Loucy (cell line): ENCODE measurements at regions not wholly inside any gene's neighbourhood (a gene's known extent, or its start where the extent isn't known, plus 50 kb on each side); places are given as distances from the start of the nearest gene placed in this dataset.

Source experiments
- H2AFZ ChIP-seq: fragments of 200-600 bp; sonication (generic); 2 replicates; pipeline ENCODE4 v1.6.0; 2016; ENCODE audit warnings: antibody characterized with exemption, mild to moderate bottlenecking, low read length, moderate library complexity
- H3F3A ChIP-seq: fragments of 200-600 bp; 2 replicates; pipeline ENCODE4 v1.6.0; 2016; ENCODE audit warnings: antibody characterized with exemption, low read depth, mild to moderate bottlenecking
- H3K27me3 ChIP-seq: fragments of 200-600 bp; sonication (generic); 2 replicates; pipeline ENCODE4 v1.6.1; 2014; ENCODE audit warnings: low read length, mild to moderate bottlenecking; ENCODE audit not compliant: insufficient read depth, poor library complexity, severe bottlenecking
- H3K36me3 ChIP-seq: fragments of 200-600 bp; sonication (generic); 2 replicates; pipeline ENCODE4 v1.6.1; 2016; ENCODE audit warnings: low read length; ENCODE audit not compliant: insufficient read depth
- H3K4me1 ChIP-seq: fragments of 200-600 bp; sonication (generic); 2 replicates; pipeline ENCODE4 v1.5.1; 2014; ENCODE audit warnings: low read length, mild to moderate bottlenecking; ENCODE audit not compliant: insufficient read depth, poor library complexity, severe bottlenecking
- H3K4me2 ChIP-seq: fragments of 200-600 bp; sonication (generic); 2 replicates; pipeline ENCODE4 v1.6.0; 2014; ENCODE audit warnings: antibody characterized with exemption, low read length, low read depth, mild to moderate bottlenecking; ENCODE audit not compliant: poor library complexity, severe bottlenecking
- H3K4me3 ChIP-seq: fragments of 200-600 bp; sonication (generic); 2 replicates; pipeline ENCODE4 v1.5.1; 2014; ENCODE audit warnings: low read length, mild to moderate bottlenecking, mixed read lengths; ENCODE audit not compliant: poor library complexity, severe bottlenecking
- H3K79me2 ChIP-seq: fragments of 200-600 bp; sonication (generic); 2 replicates; pipeline ENCODE4 v1.6.1; 2014; ENCODE audit warnings: low read length; ENCODE audit not compliant: insufficient read depth
- H3K9ac ChIP-seq: fragments of 200-600 bp; sonication (generic); 2 replicates; pipeline ENCODE4 v1.6.0; 2014; ENCODE audit warnings: mild to moderate bottlenecking, low read depth, low read length, moderate library complexity; ENCODE audit not compliant: poor library complexity, severe bottlenecking
- H3K9me2 ChIP-seq: fragments of 200-600 bp; sonication (generic); replicated peaks from 2 replicates; pipeline ENCODE4 v1.6.1; 2016; ENCODE audit warnings: low read depth, low read length, mixed read lengths
- H3K9me3 ChIP-seq: fragments of 200-600 bp; sonication (generic); 2 replicates; pipeline ENCODE4 v1.6.1; 2014; ENCODE audit warnings: mild to moderate bottlenecking, antibody characterized with exemption, low read length, low read depth; ENCODE audit not compliant: insufficient read depth
- H4K20me1 ChIP-seq: fragments of 200-600 bp; sonication (generic); 2 replicates; pipeline ENCODE4 v1.6.0; 2014; ENCODE audit warnings: antibody characterized with exemption, low read length, mild to moderate bottlenecking; ENCODE audit not compliant: insufficient read depth, poor library complexity, severe bottlenecking
- EZH2phosphoT487 ChIP-seq: fragments of 200-600 bp; IDR thresholded peaks from 2 replicates; pipeline ENCODE4 v1.6.1; 2018; ENCODE audit warnings: antibody characterized with exemption, mild to moderate bottlenecking, moderate library complexity, borderline replicate concordance
- TF ChIP-seq, protein P1 (sequence below): fragments of 200-600 bp; sonication (generic); conservative IDR thresholded peaks from 2 replicates; pipeline ENCODE4 v1.5.1; 2014; ENCODE audit warnings: mild to moderate bottlenecking, antibody characterized with exemption, low read length

DNA sequence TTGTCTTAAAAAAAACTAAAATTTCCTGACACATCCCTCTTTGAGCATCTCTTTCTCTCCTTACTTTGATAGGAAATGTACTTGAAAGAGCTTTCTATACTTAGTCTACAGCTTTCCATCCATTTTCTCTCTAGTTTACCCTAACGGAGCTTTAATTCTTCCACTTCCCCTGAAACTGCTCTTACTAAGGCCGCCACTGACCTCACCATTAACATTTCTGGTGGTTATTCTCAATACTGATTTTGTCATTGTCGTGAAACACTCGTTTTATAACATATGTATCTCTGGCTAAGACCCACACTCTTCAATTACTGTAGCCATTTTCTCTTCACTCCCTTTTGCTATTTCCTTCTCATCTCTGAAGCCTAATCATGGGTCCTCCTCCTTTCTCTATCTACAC, 262.0 kb upstream of the FERD3L start:
- no peaks in the 10 kb centered on the region for H3K9me3 ChIP-seq

DNA sequence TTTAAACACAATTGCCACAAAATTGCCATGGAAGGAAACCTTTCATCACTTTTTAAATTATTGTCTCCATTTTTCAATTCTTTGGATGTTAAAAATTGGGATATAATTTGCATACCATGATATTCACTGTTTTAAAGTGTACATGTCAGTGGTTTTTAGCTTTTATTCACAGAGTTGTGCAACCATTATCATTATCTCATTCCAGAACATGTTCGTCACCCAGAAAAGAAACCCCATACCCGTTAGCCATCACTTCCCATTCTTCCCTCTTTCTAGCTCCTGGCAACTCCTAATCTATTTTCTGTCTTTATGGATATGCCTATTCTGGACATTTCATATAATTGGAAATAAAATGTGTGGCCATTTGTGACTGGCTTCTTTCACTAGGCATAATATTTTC, 260.3 kb upstream of the FERD3L start:
- Histone ChIP-seq H3K4me3 (peak overlapping the region; percentile 56), H3K79me2 (no peaks in the 10 kb centered on the region), H4K20me1 (no peaks in the 10 kb centered on the region), H3K9me3 (no peaks in the 10 kb centered on the region), H2AFZ (no peak overlapping the region), H3K9me2 (no peaks in the 10 kb centered on the region), H3K4me1 (peaks cover 65% of the 10 kb centered on the region), H3K27me3 (no peaks in the 10 kb centered on the region), H3K4me2 (peak overlapping the region; percentile 70), H3K36me3 (no peaks in the 10 kb centered on the region), H3F3A (0 out of 2 replicates have a peak, but pooled peaks cover 3% of the 10 kb centered on the region), H3K9ac (peak overlapping the region; percentile 48)
- TF ChIP-seq, protein P1, sequence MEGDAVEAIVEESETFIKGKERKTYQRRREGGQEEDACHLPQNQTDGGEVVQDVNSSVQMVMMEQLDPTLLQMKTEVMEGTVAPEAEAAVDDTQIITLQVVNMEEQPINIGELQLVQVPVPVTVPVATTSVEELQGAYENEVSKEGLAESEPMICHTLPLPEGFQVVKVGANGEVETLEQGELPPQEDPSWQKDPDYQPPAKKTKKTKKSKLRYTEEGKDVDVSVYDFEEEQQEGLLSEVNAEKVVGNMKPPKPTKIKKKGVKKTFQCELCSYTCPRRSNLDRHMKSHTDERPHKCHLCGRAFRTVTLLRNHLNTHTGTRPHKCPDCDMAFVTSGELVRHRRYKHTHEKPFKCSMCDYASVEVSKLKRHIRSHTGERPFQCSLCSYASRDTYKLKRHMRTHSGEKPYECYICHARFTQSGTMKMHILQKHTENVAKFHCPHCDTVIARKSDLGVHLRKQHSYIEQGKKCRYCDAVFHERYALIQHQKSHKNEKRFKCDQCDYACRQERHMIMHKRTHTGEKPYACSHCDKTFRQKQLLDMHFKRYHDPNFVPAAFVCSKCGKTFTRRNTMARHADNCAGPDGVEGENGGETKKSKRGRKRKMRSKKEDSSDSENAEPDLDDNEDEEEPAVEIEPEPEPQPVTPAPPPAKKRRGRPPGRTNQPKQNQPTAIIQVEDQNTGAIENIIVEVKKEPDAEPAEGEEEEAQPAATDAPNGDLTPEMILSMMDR: no peak
- no peak for TF ChIP-seq EZH2phosphoT487

More for the DNA sequence above, 262.0 kb upstream of the FERD3L start:
- H3K4me3 ChIP-seq: no peak overlapping the region
- no peaks in the 10 kb centered on the region for H4K20me1 ChIP-seq
- no peak overlapping the region for H3K9ac ChIP-seq
- no peaks in the 10 kb centered on the region for H3K27me3 ChIP-seq
- no peak overlapping the region for H3K4me2 ChIP-seq
- H3K4me1 ChIP-seq: peaks cover 49% of the 10 kb centered on the region
- H3K9me2 ChIP-seq: no peaks in the 10 kb centered on the region
- TF ChIP-seq EZH2phosphoT487: no peak
- TF ChIP-seq, protein P1: no peak
- H3K36me3 ChIP-seq: no peaks in the 10 kb centered on the region
- no peaks in the 10 kb centered on the region for H3K79me2 ChIP-seq
- H2AFZ ChIP-seq: no peak overlapping the region
- H3F3A ChIP-seq: 0 out of 2 replicates have a peak, but pooled peaks cover 3% of the 10 kb centered on the region

DNA sequence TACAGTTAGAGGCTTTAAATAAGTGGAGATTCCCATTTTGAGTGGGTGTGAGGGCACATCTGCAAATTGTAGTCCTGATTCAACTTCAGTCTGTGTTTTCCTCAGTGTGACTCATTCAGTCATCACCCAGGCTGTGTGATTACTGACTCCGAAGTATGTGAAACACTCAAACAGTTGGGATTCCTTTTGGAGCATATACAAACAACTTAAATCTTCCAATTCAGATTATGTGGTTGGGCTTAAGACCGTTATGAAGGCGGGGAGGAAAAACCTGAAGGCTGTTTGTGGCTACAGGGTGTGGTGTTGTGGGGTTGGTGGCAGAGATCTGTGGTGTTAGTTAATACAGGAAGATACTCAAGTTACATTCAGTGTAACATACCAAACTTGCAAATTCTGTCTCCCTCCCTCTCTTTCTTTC, 259.7 kb upstream of the FERD3L start:
- peak overlapping the region; percentile 70 for H3K4me2 ChIP-seq
- peak overlapping the region; percentile 27; the same call in 1 of the 2 replicates for H2AFZ ChIP-seq
- no peaks in the 10 kb centered on the region for H3K9me2 ChIP-seq
- peak overlapping the region; percentile 56 for H3K4me3 ChIP-seq
- H3K9me3 ChIP-seq: no peaks in the 10 kb centered on the region
- H3K9ac ChIP-seq: peak overlapping the region; percentile 48
- H3K27me3 ChIP-seq: no peaks in the 10 kb centered on the region
- H3K36me3 ChIP-seq: no peaks in the 10 kb centered on the region
- TF ChIP-seq, protein P1: no peak
- H3K79me2 ChIP-seq: no peaks in the 10 kb centered on the region
- peaks cover 71% of the 10 kb centered on the region for H3K4me1 ChIP-seq
- no peaks in the 10 kb centered on the region for H4K20me1 ChIP-seq
- H3F3A ChIP-seq: 0 out of 2 replicates have a peak, but pooled peaks cover 3% of the 10 kb centered on the region
